HG03159 (cell line): ENCODE measurements at regions not wholly inside any gene's neighbourhood (a gene's known extent, or its start where the extent isn't known, plus 50 kb on each side); places are given as distances from the start of the nearest gene placed in this dataset.
"Not testable (repeated sequence)": the region's sequence is repeated elsewhere in the genome, so short reads cannot be mapped to it uniquely, and the experiment has no call there.

Experiments used
- ATAC-seq: cut with Tn5 transposase; IDR thresholded peaks from one replicate; pipeline ENCODE4 v1.9.1; 2021; ENCODE audit warnings: mild to moderate bottlenecking, moderate library complexity; ENCODE audit not compliant: unreplicated experiment

DNA sequence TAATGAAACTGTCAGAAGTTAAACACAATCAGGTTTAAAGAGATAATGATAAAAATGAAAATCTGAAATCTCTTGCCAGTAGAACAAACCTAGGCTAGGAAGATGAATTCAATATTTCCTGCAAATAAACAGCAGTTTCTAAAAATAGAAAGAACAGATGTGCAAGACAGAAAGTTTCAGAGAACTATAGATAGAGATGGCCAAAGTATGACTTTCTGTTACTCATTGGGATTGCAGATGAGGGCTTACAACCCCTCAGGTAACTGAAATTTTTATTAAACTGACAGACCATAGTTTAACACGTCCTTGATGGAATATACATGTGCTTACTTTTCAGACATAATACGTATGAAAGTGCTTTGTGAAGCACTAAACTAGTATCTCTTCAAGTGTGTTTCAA is 82.3 kb upstream of the PPARGC1A start:
- ATAC-seq, result no peak

GRCh38 chr4:23970201-23970850 is 80.5 kb upstream of the PPARGC1A start:
- no peak for ATAC-seq

DNA sequence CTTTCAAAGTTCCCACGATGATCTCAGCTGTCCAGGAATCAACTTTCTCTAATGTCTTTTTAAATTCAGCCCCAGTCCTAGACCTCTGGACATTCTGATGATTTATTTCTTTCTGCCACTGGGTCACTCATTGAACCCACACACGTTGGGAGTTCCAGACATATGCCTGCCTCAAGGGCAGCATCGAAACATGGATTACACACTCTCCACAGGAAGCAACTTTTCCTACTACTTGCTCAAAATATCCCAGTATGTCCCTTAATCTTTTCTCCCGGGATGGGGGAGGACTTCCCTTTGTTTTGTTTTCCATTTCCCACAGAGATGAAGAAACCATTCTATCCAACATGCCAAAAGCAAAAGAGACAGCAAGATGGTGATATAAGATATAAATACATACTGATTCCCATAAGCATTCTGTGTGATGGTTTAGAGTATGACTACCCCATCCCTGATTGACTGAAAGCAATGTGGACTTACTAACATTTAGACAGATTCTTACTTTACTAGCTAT is 79.8 kb upstream of the PPARGC1A start:
- ATAC-seq, result no peak

DNA sequence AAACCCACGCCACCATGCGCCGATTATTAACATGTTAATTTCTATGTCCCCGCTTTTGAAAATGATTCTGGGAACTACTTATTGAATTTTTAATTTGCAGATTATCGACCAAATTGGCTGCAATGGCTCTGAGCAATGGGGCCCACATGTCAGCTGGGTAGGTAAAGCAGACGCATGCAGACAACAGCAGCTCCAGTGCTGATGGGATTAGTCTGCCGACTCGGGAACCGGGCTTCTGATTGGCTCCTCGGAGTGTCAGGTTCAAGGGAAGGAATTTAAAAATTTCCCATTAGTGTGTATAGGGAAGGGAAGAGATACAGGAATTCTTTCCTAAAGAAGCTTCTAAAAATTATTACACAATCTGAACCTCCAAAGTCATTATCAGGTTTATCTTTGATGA is 77.4 kb upstream of the PPARGC1A start:
- no peak for ATAC-seq

- ATAC-seq, result no peak
These were observed 76.9 kb upstream of the PPARGC1A start for GRCh38 chr4:23966725-23967124.

DNA sequence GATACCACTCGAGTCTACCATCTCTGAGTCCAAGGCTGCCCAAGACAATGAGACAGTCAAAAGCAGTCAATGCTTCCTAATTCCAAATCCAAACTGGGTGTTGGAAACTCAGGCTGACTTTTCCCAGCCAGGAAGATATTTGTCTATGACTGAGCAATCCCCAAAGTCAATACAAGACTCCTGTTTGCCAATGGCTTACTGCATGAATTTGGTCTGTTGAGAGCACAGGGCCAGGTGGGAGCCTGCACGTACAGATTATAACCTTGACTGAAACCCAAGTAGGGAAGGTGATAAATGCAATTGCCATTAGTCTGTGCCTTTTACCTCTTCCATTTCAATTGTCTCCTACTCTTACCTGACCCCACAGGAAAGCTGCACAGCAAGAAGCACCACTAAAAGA is 72.6 kb upstream of the PPARGC1A start:
- ATAC-seq, result no peak

- ATAC-seq, result not testable (repeated sequence)
These were observed 71.5 kb upstream of the PPARGC1A start for GRCh38 chr4:23961395-23961794.

- no peak for ATAC-seq
These were observed 69.7 kb upstream of the PPARGC1A start for GRCh38 chr4:23959396-23960148.

- ATAC-seq, result no peak
These were observed 68.9 kb upstream of the PPARGC1A start for GRCh38 chr4:23958749-23959148.

- ATAC-seq, result no peak
These were observed 67.6 kb upstream of the PPARGC1A start for GRCh38 chr4:23957465-23957864.

DNA sequence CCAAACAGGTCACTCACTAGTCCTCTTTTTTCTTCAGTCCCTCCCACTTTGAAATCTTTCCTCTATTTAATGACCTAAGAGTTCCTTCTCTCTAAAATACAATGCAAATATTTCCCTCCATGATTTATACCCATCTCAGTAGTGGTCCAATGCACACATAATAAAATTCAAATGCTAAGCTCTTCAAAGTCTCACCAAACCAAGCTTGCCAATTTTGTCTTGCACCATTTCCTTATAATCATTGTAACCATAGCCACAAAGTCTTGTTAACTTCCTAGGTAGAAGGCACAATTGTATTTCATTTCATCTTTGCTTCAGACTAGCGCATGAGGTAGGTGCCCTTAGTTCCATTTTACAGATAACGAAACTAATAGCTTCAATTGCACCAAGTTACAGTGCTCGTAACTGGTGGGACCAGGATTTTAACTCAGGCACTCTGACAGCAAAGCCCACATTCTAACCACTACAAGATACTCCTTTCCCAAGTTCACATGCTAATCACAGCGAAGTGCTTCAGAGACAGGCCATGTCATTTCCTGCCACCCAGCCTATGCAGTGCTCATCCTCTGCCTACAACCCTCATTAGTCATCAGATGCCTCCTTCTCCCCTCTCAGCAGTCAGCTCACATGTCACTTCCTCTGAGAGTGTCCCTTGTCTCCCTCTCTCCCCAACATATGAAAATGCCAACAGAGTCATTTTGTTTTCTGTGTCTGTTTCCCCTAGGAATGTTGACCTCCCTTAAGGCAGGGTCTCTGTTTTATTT is 66.9 kb upstream of the PPARGC1A start:
- no peak for ATAC-seq

DNA sequence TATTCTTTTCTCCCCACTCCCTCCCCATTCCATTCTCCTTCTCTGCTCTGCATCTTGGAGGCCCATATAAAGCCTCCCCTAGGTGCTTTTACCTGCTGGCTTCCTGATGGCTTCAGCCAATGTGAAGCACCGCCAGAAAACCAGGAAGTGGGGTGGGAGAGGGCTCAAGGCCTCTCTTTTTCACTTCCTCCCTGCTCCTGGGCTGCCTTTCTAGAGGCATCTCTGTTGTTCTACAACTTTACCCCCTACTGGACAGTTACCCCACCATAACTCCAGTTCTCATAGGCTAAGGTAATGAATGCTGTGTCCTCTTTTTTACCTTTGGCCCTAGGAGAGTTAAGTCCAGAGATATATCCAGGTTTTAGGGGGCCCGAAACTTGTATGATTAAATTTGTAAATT is 62.4 kb upstream of the PPARGC1A start:
- no peak for ATAC-seq

DNA sequence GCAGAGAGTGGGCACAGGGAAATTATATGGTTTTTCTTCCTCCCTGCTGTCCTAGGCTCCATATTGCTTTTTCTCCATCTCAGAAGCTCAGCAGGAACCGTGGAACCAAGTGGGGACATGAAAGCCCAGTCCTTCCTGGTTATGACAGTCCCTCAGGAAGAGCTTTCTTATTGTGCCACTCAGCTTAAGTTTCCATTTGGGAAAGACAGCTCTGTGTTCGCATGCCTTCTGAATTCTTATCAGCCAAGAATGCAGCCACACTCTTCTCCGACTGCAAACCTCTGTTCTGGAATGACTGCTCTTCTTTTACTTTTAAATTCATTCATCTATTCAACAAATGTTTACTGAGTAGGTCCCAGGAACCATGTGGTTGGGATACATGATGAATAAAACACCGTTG is 58.0 kb upstream of the PPARGC1A start:
- no peak for ATAC-seq

- no peak for ATAC-seq
These were observed 56.5 kb upstream of the PPARGC1A start for GRCh38 chr4:23946299-23946698.

DNA sequence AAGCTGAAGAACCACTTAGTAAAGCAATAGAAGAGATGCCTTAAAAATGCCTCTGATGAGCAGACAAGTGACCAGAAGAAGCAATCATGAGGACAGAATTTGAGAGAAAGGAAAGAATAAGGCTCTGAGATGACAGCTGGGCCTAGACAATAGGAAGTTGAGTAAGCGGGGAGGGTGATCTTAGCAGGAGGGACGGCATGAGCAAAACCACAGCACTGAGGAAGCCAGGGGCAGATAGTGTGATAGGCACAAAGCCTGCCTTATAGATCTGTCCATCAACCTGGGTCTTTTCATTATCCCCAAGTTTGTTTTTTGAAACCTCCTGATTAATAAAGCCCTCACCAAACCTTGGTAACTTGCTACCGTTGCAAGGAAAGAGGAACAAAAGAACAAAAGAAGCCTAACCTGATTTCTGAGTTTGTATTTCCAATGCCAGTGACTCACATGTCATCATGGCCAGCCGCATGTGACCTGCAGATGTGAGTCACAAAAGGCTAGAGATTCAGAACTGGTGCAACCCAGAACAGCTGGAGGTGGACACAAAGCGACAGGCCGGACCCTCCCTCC is 55.7 kb upstream of the PPARGC1A start:
- ATAC-seq, result no peak

- not testable (repeated sequence) for ATAC-seq
These were observed 54.7 kb upstream of the PPARGC1A start for GRCh38 chr4:23944556-23944955.

- ATAC-seq, result no peak
These were observed 53.6 kb upstream of the PPARGC1A start for GRCh38 chr4:23943478-23943877.

DNA sequence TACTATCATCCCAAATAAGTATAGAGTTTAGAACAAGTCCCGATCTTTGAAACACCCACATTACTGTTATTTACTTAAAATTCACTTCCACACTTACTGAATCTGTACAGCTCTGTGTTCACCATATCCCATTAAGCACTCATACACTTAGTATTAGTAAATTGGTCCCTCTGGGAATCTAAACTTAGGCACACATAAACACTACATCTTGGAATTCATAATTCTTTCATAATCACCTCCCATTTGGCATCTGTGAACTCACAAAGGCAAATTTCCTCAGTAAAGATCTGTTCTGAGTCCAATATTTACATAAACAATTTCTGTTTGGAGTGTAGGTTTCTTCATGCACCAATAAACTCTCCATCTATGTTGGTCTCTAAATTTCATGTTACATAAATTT is 52.6 kb upstream of the PPARGC1A start:
- ATAC-seq, result no peak
